GM21381 (cell line): ENCODE measurements at regions not wholly inside any gene's neighbourhood (a gene's known extent, or its start where the extent isn't known, plus 50 kb on each side); places are given as distances from the start of the nearest gene placed in this dataset.
A peak's percentile ranks its signal among the peaks of the same experiment; 100 is the strongest.

Experiments used
- ATAC-seq: cut with Tn5 transposase; IDR thresholded peaks from one replicate; pipeline ENCODE4 v1.9.1; 2021; ENCODE audit warnings: mild to moderate bottlenecking, moderate library complexity; ENCODE audit not compliant: unreplicated experiment

- no peak for ATAC-seq
Observed at GRCh38 chr5:52668544-52669185, 119.1 kb upstream of the ITGA1 start.

DNA sequence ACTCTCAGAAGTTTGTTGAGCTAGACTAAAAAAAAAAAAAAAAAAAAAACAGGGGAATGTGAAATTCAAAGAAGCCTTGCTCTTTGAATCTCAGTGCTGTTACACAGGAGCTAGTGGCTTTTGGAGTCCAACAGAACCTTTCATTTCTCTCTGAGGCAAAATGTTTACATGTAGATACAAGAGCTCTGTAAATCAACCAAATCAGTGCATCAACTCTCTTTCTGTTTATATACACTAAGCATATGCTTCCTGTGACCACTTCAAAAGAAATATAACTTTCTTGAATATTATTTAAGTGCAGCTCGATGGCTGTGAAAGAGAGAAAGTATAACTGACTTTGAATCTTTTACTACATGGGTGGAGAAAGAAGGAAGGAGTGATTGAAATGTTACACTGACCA lies 115.3 kb upstream of the ITGA1 start:
- ATAC-seq: no peak

DNA sequence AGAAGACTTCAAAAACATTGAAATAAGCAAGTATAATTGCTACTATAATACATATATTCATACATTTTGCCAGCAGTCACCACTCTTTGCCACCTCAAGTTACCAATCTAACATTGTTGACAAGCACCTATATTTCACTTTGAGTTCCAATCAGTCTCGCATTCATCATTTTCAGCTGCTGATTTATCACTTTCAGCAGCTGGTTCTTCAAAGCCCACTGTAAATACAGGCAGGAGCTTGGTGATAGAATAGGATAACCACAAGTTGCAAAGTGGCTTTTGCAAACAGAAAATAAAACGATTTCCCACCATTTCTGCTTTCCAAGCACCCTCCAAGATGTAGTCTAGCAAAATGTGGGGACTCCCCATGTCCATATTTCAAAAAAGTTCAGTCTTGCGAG lies 114.2 kb upstream of the ITGA1 start:
- ATAC-seq: no peak

GRCh38 chr5:52674815-52675545 lies 112.7 kb upstream of the ITGA1 start:
- no peak for ATAC-seq

DNA sequence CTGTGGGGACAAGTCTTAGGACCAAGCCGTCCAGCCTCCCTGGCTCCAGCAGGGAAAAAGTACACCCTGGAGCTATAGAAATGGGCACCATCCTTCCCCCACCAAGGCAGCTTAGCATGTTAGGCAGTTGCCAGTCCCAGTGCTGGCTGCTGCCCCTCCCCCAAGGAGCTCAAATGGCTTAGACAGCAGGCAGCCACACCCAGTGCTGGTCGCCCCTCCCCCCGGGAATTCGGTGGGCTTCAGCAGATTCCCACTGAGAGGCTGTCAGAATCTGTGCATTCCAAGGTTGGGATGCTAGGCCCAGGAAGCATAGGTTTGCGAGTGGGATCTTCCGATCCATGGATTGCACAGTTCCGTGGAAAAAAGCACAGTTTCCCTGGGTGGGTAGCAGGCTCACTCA lies 105.2 kb upstream of the ITGA1 start:
- ATAC-seq: no peak

- ATAC-seq: no peak
Observed at GRCh38 chr5:52684051-52684450, 103.7 kb upstream of the ITGA1 start.

GRCh38 chr5:52685566-52685965 lies 102.2 kb upstream of the ITGA1 start:
- no peak for ATAC-seq

GRCh38 chr5:52685971-52686370 lies 101.7 kb upstream of the ITGA1 start:
- ATAC-seq: no peak

DNA sequence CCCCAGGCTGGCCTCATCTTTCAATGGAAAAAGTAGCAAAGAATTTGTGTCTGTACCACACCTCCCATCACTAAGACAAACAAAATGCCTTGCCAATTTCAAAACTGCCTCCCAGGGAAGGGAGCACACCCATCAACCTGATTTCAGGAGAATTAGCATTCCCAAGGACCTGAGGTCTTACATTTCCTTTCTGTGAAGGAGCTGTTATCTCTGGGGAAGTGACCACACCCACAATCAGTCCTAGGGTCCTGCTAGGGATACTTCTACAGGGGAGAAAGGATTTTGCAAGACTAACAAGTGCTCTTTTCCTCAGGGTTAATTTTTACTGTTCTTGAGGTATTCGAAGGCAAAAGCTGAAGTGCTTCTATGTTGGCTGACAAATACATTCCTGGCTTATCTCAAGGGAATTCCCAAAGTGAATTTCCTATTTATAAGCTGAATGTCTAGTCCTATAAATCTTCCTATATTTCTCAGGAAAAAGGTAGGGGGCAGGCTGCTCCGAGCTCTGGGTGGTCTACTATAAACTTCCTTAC lies 97.4 kb upstream of the ITGA1 start:
- ATAC-seq: no peak

DNA sequence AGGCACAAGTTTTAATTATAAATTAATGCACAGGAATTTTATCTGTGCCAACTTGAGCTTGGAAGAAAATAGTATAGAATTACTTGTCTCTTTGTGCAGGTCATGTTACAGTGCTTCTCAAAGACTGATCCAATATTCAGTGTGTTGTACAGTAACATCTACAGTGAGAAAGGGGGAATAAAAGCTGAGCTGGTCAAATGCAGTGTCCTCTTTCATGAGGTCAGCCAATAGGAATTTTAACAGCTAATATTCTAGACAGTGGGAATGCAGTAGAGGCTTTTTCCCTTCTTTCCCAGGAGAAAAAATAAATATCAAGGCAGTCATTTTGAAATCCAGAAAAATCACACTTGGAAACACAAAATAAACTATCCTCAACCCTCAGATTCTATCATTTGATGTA lies 95.7 kb upstream of the ITGA1 start:
- ATAC-seq: no peak

- ATAC-seq: no peak
Observed at GRCh38 chr5:52692606-52693005, 95.1 kb upstream of the ITGA1 start.

DNA sequence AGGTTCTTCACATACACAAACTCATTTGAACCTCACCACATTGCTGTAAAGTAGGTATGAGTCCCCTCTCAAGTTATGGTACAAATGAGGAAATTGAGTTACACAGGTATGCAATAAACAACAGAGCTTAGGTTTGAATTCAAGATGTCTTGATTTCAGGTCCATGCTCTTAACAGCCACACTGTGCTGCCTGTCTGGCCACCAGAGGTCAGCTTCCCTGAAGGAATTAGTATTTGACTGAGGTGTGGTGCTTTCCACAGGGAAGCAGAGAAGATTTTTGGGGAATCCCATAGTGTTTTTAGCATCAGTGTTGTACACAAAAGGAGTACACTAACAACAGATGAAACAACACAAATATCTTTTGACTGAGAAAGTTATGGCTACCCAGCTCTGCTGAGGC lies 94.4 kb upstream of the ITGA1 start:
- ATAC-seq: no peak

DNA sequence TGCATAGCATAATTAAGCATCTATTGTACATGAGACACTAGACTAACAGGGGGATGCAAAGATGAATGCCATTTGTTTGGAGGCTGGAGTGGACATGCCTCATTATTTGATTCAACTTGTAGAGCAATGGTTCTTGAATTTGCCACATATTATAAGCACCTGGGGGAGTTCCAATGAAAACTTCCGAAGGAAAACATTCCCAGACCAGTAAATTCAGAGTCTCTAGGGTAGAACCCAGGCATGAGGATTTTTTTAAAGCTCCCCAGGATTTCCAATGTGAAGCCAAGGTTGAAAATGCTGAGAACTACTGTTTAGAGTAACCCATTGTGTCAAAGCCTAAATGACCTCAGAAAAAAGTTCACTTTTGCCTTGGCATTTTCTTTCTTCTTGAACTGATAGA lies 93.9 kb upstream of the ITGA1 start:
- no peak for ATAC-seq

GRCh38 chr5:52694648-52695047 lies 93.1 kb upstream of the ITGA1 start:
- no peak for ATAC-seq

- no peak for ATAC-seq
Observed at GRCh38 chr5:52702877-52703276, 84.8 kb upstream of the ITGA1 start.

- no peak for ATAC-seq
Observed at GRCh38 chr5:52703321-52703720, 84.4 kb upstream of the ITGA1 start.

- ATAC-seq: no peak
Observed at GRCh38 chr5:52705720-52706119, 82.0 kb upstream of the ITGA1 start.

DNA sequence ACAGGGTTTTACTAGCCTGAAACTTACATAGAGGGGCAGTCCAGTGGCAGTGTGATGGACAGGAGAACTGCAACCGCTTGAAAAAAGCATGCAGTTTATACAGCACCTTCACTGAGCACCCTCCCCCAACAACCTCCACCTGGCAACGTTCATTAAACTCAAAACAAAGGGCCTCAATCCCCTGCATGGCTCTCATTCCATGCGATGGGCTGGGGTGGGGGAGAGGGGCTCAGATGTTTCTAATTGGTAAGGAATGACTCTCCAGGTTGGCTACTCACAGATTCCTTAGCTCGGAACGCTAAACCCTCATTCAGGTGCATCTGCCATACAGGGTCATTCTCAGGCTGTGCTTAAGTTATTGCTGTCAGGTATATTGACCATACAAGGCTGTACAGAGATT lies 80.9 kb upstream of the ITGA1 start:
- ATAC-seq: no peak

DNA sequence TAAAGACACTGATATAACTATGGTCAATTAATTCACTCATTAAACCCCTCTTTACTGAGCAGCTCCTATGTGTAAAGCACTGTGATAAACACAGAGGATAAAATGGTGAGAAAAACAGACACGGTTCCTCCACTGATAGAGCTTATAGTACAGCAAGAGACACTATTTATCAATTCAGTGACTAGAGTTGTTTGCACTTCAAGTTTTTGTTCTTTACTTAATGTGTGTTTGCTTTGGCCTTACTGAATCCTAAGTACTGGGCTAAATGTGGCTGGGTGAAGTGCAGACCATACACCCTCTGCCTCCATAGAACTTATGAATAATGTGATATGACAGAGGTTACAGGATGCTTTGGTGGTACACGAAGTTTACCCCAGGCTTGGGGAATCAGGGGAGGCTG lies 80.1 kb upstream of the ITGA1 start:
- ATAC-seq: no peak

GRCh38 chr5:52708463-52708862 lies 79.3 kb upstream of the ITGA1 start:
- no peak for ATAC-seq

DNA sequence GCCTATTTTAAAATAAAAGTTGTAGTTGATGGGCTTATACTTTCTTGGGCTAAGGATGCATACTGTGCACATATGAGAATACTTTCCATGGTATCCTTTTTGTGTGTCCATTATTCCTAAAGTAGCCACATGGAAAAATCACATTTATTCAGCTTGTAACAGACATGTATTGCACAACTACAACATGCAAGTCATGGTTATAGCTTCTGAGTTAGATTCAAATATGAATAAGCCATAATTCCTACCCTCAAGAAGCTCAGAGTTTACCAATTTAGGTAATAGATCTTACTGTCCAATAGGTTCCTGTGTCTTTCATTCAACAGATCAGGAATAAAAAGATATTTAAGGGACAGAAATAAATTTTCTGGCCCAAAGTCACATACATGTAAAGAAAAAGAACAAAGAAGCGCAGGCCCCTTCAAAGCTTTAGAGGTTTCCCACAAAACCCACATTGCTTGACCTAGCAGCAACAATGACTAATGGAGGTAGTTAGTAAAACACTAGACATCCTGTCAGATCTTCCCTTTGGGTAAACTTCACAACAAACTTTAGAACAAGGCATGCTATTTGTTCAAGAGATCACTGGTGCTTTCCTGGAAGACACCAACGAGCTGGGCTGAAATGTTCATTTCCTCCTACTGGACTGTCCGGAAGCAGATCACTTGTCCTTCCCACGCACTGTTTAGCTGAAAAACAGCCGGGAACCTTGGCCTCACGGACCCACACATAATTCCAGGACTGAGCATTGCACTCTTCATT lies 78.4 kb upstream of the ITGA1 start:
- peak; percentile 77 for ATAC-seq
